ENCODE measurements at regions not wholly inside any gene's neighbourhood (a gene's known extent, or its start where the extent isn't known, plus 50 kb on each side); places are given as distances from the start of the nearest gene placed in this dataset.

GRCh38 chr3:35079403-35079802 is 559.9 kb upstream of the ARPP21 start:
- DNase-seq (ENCODE audit: low spot score in 2 of 2) = no peak
- H3K27me3 ChIP-seq = no peaks in the 10 kb centered on the region
- 76 to 89% methylated on average over 1 of the region's 1 CpG for WGBS, 2 donors
- H3K27ac ChIP-seq = no peak overlapping the region
- H3K4me1 ChIP-seq = no peaks in the 10 kb centered on the region
- no peaks in the 10 kb centered on the region for H3K9me3 ChIP-seq
- H3K36me3 ChIP-seq = no peaks in the 10 kb centered on the region
- H3K4me3 ChIP-seq = no peak overlapping the region
- TF ChIP-seq POLR2A (IDR thresholded peaks at IDR 0.05) (no peak), EP300 (IDR thresholded peaks at IDR 0.05) (no peak)

GRCh38 chr3:35081899-35082298 is 557.4 kb upstream of the ARPP21 start:
- H3K4me3 ChIP-seq = no peak overlapping the region

GRCh38 chr3:35088943-35089342 is 550.4 kb upstream of the ARPP21 start:
- Histone ChIP-seq H3K9me3 (peaks cover 0 to 27% (median 0%) of the 10 kb centered on the region in 4 donors), H3K27ac (no peak overlapping the region), H3K4me1 (no peaks in the 10 kb centered on the region), H3K36me3 (no peaks in the 10 kb centered on the region), H3K27me3 (no peaks in the 10 kb centered on the region), H3K4me3 (no peak overlapping the region)
- 88 to 100% methylated on average over 1 of the region's 1 CpG for WGBS, 2 donors
- TF ChIP-seq CTCF (IDR thresholded peaks at IDR 0.05) (no peak), POLR2A (IDR thresholded peaks at IDR 0.05) (no peak), EP300 (IDR thresholded peaks at IDR 0.05) (no peak)
- no peak for DNase-seq (ENCODE audit: low spot score in 2 of 2)

More at GRCh38 chr3:35081899-35082298, 557.4 kb upstream of the ARPP21 start:
- no peaks in the 10 kb centered on the region for H3K9me3 ChIP-seq
- TF ChIP-seq POLR2A (IDR thresholded peaks at IDR 0.05) (no peak), CTCF (IDR thresholded peaks at IDR 0.05) (no peak), EP300 (IDR thresholded peaks at IDR 0.05) (no peak)
- DNase-seq (ENCODE audit: low spot score in 2 of 2) = no peak
- 58 to 90% methylated on average over 1 of the region's 1 CpG for WGBS, 2 donors
- no peaks in the 10 kb centered on the region for H3K4me1 ChIP-seq
- H3K36me3 ChIP-seq = no peaks in the 10 kb centered on the region
- no peak overlapping the region for H3K27ac ChIP-seq
- H3K27me3 ChIP-seq = no peaks in the 10 kb centered on the region

GRCh38 chr3:35114686-35115085 is 524.6 kb upstream of the ARPP21 start:
- Histone ChIP-seq H3K4me1 (no peaks in the 10 kb centered on the region), H3K27ac (no peak overlapping the region), H3K36me3 (no peaks in the 10 kb centered on the region), H3K27me3 (no peaks in the 10 kb centered on the region), H3K9me3 (no peaks in the 10 kb centered on the region), H3K4me3 (no peak overlapping the region)
- DNase-seq (ENCODE audit: low spot score in 2 of 2) = no peak
- no peak for TF ChIP-seq CTCF (IDR thresholded peaks at IDR 0.05)
- TF ChIP-seq EP300 (IDR thresholded peaks at IDR 0.05) = no peak
- no peak for TF ChIP-seq POLR2A (IDR thresholded peaks at IDR 0.05)
- 82 to 91% methylated on average over 3 of the region's 3 CpGs for WGBS, 2 donors

- no peak overlapping the region for H3K27ac ChIP-seq
- TF ChIP-seq POLR2A (IDR thresholded peaks at IDR 0.05) (no peak), CTCF (IDR thresholded peaks at IDR 0.05) (no peak), EP300 (IDR thresholded peaks at IDR 0.05) (no peak)
- no peaks in the 10 kb centered on the region for H3K4me1 ChIP-seq
- no peak for DNase-seq (ENCODE audit: low spot score in 2 of 2)
- H3K36me3 ChIP-seq = no peaks in the 10 kb centered on the region
- H3K27me3 ChIP-seq = no peaks in the 10 kb centered on the region
- no peak overlapping the region for H3K4me3 ChIP-seq
- no peaks in the 10 kb centered on the region for H3K9me3 ChIP-seq
Measured at GRCh38 chr3:35120026-35120425, 519.3 kb upstream of the ARPP21 start.

- peaks cover 0 to 9% (median 0%) of the 10 kb centered on the region in 4 donors for H3K9me3 ChIP-seq
- H3K27me3 ChIP-seq = no peaks in the 10 kb centered on the region
- H3K4me1 ChIP-seq = no peaks in the 10 kb centered on the region
- H3K27ac ChIP-seq = no peak overlapping the region
- no peak for TF ChIP-seq POLR2A (IDR thresholded peaks at IDR 0.05)
- TF ChIP-seq EP300 (IDR thresholded peaks at IDR 0.05) = no peak
- TF ChIP-seq CTCF (IDR thresholded peaks at IDR 0.05) = no peak
- H3K36me3 ChIP-seq = no peaks in the 10 kb centered on the region
- no peak for DNase-seq (ENCODE audit: low spot score in 2 of 2)
- H3K4me3 ChIP-seq = no peak overlapping the region
Measured at GRCh38 chr3:35137612-35138011, 501.7 kb upstream of the ARPP21 start.

All from tibial nerve (tissue), 4 donors.